ENCODE measurements at regions not wholly inside any gene's neighbourhood (a gene's known extent, or its start where the extent isn't known, plus 50 kb on each side); places are given as distances from the start of the nearest gene placed in this dataset.

- Histone ChIP-seq H3K79me1 (ENCODE audit: low read depth in 1 of 2, low read length in 2 of 2) (no peaks in the 10 kb centered on the region), H3K27me3 (ENCODE audit: control insufficient read depth, insufficient read depth, low read length) (no peaks in the 10 kb centered on the region), H4K5ac (ENCODE audit: low read depth, low read length) (no peak overlapping the region), H3K27ac (ENCODE audit: insufficient read depth, low read length) (no peak overlapping the region), H2AK5ac (ENCODE audit: low read depth, low read length) (no peak overlapping the region), H2BK20ac (ENCODE audit: low read depth, low read length) (no peak overlapping the region), H3K9me3 (ENCODE audit: control insufficient read depth, insufficient read depth, low read length) (no peaks in the 10 kb centered on the region), H2BK15ac (ENCODE audit: low read depth, low read length) (no peak overlapping the region), H3K23ac (ENCODE audit: low read depth, low read length) (no peak overlapping the region), H3K36me3 (ENCODE audit: control insufficient read depth, insufficient read depth, low read length) (no peaks in the 10 kb centered on the region), H3K18ac (ENCODE audit: low read depth, low read length) (no peak overlapping the region), H2BK5ac (ENCODE audit: low read depth, low read length, poor library complexity, severe bottlenecking) (no peak overlapping the region), H2AK9ac (replicated peaks; ENCODE audit: low read depth, low read length, poor library complexity) (no peak overlapping the region), H3K9me1 (ENCODE audit: insufficient read depth, low read length) (no peaks in the 10 kb centered on the region), H4K8ac (ENCODE audit: low read depth in 2 of 2, low read length in 2 of 2) (no peak overlapping the region), H4K20me1 (ENCODE audit: insufficient read depth, low read length) (no peaks in the 10 kb centered on the region), H3K4me1 (ENCODE audit: control insufficient read depth, insufficient read depth, low read length) (no peaks in the 10 kb centered on the region), H3K4me3 (ENCODE audit: insufficient read depth, low read depth, low read length) (no peak overlapping the region), H3K56ac (ENCODE audit: extremely low read depth, insufficient read depth, low read length) (no peak overlapping the region), H3K14ac (replicated peaks; ENCODE audit: low read depth, low read length) (no peak overlapping the region), H3K4me2 (ENCODE audit: low read depth, low read length) (no peak overlapping the region), H2AFZ (replicated peaks; ENCODE audit: low read length, poor library complexity) (no peak overlapping the region), H4K91ac (ENCODE audit: insufficient read depth, low read depth, low read length) (no peak overlapping the region), H2BK120ac (ENCODE audit: low read depth, low read length) (no peak overlapping the region), H3K9ac (ENCODE audit: low read depth, low read length) (no peak overlapping the region), H3K4ac (ENCODE audit: low read depth, low read length) (no peak overlapping the region)
- no TSS peak for BruUV-seq (replicated peaks)
- CTCF ChIA-PET = no interaction called here
- ATAC-seq (ENCODE audit: low read depth) = no peak
- POLR2A ChIA-PET (ENCODE audit: unreplicated experiment) = no interaction called here
- DNase-seq = no peak
- in situ Hi-C loops (cut with MboI; ENCODE audit: low sequenced_read_pairs) (no loop called here), intact Hi-C loops (cut with micrococcal nuclease) (no loop called here), dilution Hi-C loops (cut with HindIII; ENCODE audit: low sequenced_read_pairs, unreplicated experiment) (no loop called here)
- TF ChIP-seq, protein P1, sequence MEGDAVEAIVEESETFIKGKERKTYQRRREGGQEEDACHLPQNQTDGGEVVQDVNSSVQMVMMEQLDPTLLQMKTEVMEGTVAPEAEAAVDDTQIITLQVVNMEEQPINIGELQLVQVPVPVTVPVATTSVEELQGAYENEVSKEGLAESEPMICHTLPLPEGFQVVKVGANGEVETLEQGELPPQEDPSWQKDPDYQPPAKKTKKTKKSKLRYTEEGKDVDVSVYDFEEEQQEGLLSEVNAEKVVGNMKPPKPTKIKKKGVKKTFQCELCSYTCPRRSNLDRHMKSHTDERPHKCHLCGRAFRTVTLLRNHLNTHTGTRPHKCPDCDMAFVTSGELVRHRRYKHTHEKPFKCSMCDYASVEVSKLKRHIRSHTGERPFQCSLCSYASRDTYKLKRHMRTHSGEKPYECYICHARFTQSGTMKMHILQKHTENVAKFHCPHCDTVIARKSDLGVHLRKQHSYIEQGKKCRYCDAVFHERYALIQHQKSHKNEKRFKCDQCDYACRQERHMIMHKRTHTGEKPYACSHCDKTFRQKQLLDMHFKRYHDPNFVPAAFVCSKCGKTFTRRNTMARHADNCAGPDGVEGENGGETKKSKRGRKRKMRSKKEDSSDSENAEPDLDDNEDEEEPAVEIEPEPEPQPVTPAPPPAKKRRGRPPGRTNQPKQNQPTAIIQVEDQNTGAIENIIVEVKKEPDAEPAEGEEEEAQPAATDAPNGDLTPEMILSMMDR (conservative IDR thresholded peaks at IDR 0.05; ENCODE audit: low read depth, low read length) = no peak
- no peak for TF ChIP-seq CHD1 (IDR thresholded peaks at IDR 0.05; ENCODE audit: low read depth, low read length)
- TF ChIP-seq BHLHE40 (IDR thresholded peaks at IDR 0.05; ENCODE audit: low read depth, low read length) = no peak
- no peak for TF ChIP-seq RFX5 (IDR thresholded peaks at IDR 0.05; ENCODE audit: low read depth, low read length)
- TF ChIP-seq, protein P2, sequence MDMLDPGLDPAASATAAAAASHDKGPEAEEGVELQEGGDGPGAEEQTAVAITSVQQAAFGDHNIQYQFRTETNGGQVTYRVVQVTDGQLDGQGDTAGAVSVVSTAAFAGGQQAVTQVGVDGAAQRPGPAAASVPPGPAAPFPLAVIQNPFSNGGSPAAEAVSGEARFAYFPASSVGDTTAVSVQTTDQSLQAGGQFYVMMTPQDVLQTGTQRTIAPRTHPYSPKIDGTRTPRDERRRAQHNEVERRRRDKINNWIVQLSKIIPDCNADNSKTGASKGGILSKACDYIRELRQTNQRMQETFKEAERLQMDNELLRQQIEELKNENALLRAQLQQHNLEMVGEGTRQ (IDR thresholded peaks at IDR 0.05; ENCODE audit: low read depth, low read length) = no peak
Observed at GRCh38 chr5:155144956-155145355, 131.4 kb downstream of the KIF4B start.
